ENCODE measurements at regions not wholly inside any gene's neighbourhood (a gene's known extent, or its start where the extent isn't known, plus 50 kb on each side); places are given as distances from the start of the nearest gene placed in this dataset.

- no peaks in the 10 kb centered on the region for H3K36me3 Mint-ChIP-seq (ENCODE audit: low read depth)
- H3K27me3 Mint-ChIP-seq (ENCODE audit: low read depth) = no peaks in the 10 kb centered on the region
- no peaks in the 10 kb centered on the region for H3K9me3 Mint-ChIP-seq (ENCODE audit: low read depth)
- TF ChIP-seq, protein P1, sequence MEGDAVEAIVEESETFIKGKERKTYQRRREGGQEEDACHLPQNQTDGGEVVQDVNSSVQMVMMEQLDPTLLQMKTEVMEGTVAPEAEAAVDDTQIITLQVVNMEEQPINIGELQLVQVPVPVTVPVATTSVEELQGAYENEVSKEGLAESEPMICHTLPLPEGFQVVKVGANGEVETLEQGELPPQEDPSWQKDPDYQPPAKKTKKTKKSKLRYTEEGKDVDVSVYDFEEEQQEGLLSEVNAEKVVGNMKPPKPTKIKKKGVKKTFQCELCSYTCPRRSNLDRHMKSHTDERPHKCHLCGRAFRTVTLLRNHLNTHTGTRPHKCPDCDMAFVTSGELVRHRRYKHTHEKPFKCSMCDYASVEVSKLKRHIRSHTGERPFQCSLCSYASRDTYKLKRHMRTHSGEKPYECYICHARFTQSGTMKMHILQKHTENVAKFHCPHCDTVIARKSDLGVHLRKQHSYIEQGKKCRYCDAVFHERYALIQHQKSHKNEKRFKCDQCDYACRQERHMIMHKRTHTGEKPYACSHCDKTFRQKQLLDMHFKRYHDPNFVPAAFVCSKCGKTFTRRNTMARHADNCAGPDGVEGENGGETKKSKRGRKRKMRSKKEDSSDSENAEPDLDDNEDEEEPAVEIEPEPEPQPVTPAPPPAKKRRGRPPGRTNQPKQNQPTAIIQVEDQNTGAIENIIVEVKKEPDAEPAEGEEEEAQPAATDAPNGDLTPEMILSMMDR (IDR thresholded peaks at IDR 0.05) = no peak
- H3K4me3 Mint-ChIP-seq (ENCODE audit: unreplicated experiment) = no peak overlapping the region
- H3K27ac Mint-ChIP-seq (ENCODE audit: unreplicated experiment) = no peak overlapping the region
- no peak for DNase-seq (ENCODE audit: low spot score)
- peaks cover 21% of the 10 kb centered on the region for H3K4me1 Mint-ChIP-seq (ENCODE audit: low read depth)
These were observed 121.8 kb downstream of the GLI2 start for GRCh38 chr2:120857422-120857821.

DNA sequence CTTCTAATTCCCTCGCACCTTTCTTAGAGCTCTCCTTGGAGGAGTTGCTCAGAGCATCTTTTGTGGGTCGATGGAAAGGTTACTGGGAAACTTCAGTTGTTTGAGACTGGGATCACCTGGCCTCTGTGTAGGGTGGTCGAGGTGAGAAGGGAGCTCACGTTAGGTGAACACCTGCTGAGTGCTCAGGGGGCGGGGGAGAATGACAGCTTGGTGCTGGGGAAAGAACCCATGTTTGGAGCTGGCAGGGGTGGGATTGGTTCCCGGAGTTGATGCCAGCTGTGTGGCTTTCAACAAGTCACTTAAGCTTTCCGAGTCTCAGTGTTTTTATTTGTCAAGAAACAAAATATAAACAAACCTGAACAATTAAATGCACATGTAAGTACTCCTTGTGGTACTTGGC is 122.3 kb downstream of the GLI2 start:
- Mint-ChIP-seq H3K4me3 (ENCODE audit: unreplicated experiment) (no peak overlapping the region), H3K9me3 (ENCODE audit: low read depth) (no peaks in the 10 kb centered on the region), H3K27ac (ENCODE audit: unreplicated experiment) (no peak overlapping the region), H3K4me1 (ENCODE audit: low read depth) (peaks cover 24% of the 10 kb centered on the region), H3K27me3 (ENCODE audit: low read depth) (no peaks in the 10 kb centered on the region), H3K36me3 (ENCODE audit: low read depth) (no peaks in the 10 kb centered on the region)
- peak; percentile 46 for DNase-seq (ENCODE audit: low spot score)
- TF ChIP-seq, protein P1 (IDR thresholded peaks at IDR 0.05) = no peak

- H3K36me3 Mint-ChIP-seq (ENCODE audit: low read depth) = peaks cover under 1% of the 10 kb centered on the region
- H3K27ac Mint-ChIP-seq (ENCODE audit: unreplicated experiment) = no peak overlapping the region
- DNase-seq (ENCODE audit: low spot score) = peak; percentile 57
- H3K27me3 Mint-ChIP-seq (ENCODE audit: low read depth) = no peaks in the 10 kb centered on the region
- TF ChIP-seq, protein P1 (IDR thresholded peaks at IDR 0.05) = no peak
- no peak overlapping the region for H3K4me3 Mint-ChIP-seq (ENCODE audit: unreplicated experiment)
- H3K4me1 Mint-ChIP-seq (ENCODE audit: low read depth) = peaks cover 25% of the 10 kb centered on the region
- H3K9me3 Mint-ChIP-seq (ENCODE audit: low read depth) = no peaks in the 10 kb centered on the region
These were observed 122.9 kb downstream of the GLI2 start for GRCh38 chr2:120858361-120859106.

DNA sequence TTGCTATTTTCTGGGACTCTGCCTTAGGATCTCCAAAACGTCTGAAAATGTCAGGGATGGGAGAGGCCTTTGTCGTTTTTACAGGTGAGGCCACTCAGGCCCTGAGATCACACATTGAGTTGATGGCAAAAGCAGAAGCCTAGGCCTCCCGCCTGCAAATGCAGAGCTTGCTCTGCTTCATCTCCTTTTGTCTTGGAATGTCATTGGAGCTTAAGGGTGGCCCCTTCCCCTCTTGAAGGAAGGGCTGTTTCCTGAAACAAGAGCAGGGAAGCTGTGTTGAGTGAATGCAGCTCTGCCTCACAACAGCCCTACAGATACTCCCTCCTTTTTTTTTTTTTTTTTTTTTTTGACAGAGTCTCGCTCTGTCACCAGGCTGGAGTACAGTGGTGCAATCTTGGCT is 123.5 kb downstream of the GLI2 start:
- peaks cover 3% of the 10 kb centered on the region for H3K36me3 Mint-ChIP-seq (ENCODE audit: low read depth)
- no peaks in the 10 kb centered on the region for H3K27me3 Mint-ChIP-seq (ENCODE audit: low read depth)
- no peaks in the 10 kb centered on the region for H3K9me3 Mint-ChIP-seq (ENCODE audit: low read depth)
- DNase-seq (ENCODE audit: low spot score) = peak; percentile 28
- TF ChIP-seq, protein P1 (IDR thresholded peaks at IDR 0.05) = no peak
- no peak overlapping the region for H3K27ac Mint-ChIP-seq (ENCODE audit: unreplicated experiment)
- H3K4me3 Mint-ChIP-seq (ENCODE audit: unreplicated experiment) = no peak overlapping the region
- peaks cover 31% of the 10 kb centered on the region for H3K4me1 Mint-ChIP-seq (ENCODE audit: low read depth)

DNA sequence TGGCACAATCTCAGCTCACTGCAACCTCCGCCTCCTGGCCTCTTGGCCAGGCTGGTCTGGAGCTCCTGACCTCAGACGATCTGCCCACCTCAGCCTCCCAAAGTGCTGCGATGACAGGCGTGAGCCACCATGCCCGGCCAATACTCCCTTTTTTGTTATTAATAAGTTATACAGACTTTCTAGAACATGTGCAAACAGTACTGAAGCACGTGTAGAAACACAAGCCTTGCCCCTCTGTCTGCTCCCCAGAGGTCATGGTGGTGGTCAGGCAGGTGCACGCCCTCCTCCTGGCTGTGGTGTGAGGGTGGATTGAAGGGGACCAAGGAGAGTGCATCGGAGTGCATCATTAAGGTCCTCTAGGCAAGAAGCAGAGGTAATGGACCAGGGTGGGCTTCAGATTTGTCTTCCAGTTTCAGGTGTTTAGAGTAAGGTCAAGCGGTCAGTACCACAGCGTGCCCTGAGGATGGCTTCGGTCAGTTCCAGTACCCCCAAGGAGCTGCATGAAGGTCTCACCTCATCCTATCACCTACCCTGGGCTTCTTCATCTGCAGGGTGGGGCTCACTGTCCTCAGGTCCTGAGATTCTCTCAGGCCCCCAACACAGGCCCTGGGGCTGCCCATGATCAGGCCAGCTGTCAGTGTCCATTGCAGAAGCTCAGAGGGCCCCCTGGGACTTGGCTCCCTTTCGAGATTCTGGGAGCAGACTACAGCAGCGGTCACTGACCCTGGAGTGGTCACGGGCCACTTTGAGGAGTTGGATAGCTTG is 124.3 kb downstream of the GLI2 start:
- Mint-ChIP-seq H3K4me1 (ENCODE audit: low read depth) (peaks cover 38% of the 10 kb centered on the region), H3K27me3 (ENCODE audit: low read depth) (no peaks in the 10 kb centered on the region), H3K27ac (ENCODE audit: unreplicated experiment) (no peak overlapping the region), H3K36me3 (ENCODE audit: low read depth) (peaks cover 3% of the 10 kb centered on the region), H3K9me3 (ENCODE audit: low read depth) (no peaks in the 10 kb centered on the region), H3K4me3 (ENCODE audit: unreplicated experiment) (no peak overlapping the region)
- DNase-seq (ENCODE audit: low spot score) = peak; percentile 64
- TF ChIP-seq, protein P1 (IDR thresholded peaks at IDR 0.05) = no peak
